ENCODE measurements at regions not wholly inside any gene's neighbourhood (a gene's known extent, or its start where the extent isn't known, plus 50 kb on each side); places are given as distances from the start of the nearest gene placed in this dataset.

DNA sequence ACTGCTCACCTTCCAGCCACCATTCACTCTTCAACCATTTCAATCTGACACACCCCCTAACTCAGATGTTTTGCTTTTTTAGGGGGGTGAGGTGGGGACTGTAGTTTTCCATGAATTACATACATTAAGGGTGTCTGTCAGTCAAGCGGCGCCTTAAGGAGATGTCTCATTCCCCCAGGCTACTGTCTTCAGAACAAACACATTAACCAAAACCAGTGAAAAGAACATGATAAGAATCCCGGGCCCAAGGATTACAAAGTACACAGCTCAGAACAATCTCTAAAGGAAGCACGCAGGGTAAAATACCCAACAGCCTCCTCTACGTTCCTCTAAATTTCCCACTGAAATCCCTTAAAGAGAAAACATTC, 62.5 kb upstream of the IRF2 start:
- TF ChIP-seq, protein P1, sequence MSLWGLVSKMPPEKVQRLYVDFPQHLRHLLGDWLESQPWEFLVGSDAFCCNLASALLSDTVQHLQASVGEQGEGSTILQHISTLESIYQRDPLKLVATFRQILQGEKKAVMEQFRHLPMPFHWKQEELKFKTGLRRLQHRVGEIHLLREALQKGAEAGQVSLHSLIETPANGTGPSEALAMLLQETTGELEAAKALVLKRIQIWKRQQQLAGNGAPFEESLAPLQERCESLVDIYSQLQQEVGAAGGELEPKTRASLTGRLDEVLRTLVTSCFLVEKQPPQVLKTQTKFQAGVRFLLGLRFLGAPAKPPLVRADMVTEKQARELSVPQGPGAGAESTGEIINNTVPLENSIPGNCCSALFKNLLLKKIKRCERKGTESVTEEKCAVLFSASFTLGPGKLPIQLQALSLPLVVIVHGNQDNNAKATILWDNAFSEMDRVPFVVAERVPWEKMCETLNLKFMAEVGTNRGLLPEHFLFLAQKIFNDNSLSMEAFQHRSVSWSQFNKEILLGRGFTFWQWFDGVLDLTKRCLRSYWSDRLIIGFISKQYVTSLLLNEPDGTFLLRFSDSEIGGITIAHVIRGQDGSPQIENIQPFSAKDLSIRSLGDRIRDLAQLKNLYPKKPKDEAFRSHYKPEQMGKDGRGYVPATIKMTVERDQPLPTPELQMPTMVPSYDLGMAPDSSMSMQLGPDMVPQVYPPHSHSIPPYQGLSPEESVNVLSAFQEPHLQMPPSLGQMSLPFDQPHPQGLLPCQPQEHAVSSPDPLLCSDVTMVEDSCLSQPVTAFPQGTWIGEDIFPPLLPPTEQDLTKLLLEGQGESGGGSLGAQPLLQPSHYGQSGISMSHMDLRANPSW (CRISPR knock-in tag; conservative IDR thresholded peaks at IDR 0.05; ENCODE audit: low read depth), result no peak
- TF ChIP-seq, protein P2, sequence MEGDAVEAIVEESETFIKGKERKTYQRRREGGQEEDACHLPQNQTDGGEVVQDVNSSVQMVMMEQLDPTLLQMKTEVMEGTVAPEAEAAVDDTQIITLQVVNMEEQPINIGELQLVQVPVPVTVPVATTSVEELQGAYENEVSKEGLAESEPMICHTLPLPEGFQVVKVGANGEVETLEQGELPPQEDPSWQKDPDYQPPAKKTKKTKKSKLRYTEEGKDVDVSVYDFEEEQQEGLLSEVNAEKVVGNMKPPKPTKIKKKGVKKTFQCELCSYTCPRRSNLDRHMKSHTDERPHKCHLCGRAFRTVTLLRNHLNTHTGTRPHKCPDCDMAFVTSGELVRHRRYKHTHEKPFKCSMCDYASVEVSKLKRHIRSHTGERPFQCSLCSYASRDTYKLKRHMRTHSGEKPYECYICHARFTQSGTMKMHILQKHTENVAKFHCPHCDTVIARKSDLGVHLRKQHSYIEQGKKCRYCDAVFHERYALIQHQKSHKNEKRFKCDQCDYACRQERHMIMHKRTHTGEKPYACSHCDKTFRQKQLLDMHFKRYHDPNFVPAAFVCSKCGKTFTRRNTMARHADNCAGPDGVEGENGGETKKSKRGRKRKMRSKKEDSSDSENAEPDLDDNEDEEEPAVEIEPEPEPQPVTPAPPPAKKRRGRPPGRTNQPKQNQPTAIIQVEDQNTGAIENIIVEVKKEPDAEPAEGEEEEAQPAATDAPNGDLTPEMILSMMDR (IDR thresholded peaks at IDR 0.05), result no peak
- TF ChIP-seq, protein P3, sequence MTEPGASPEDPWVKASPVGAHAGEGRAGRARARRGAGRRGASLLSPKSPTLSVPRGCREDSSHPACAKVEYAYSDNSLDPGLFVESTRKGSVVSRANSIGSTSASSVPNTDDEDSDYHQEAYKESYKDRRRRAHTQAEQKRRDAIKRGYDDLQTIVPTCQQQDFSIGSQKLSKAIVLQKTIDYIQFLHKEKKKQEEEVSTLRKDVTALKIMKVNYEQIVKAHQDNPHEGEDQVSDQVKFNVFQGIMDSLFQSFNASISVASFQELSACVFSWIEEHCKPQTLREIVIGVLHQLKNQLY (CRISPR knock-in tag; IDR thresholded peaks at IDR 0.05), result no peak
- TF ChIP-seq SP1 (CRISPR knock-in tag; conservative IDR thresholded peaks at IDR 0.05) (no peak), CREB1 (CRISPR knock-in tag; IDR thresholded peaks at IDR 0.05) (no peak), ZBTB21 (CRISPR knock-in tag; IDR thresholded peaks at IDR 0.05; ENCODE audit: borderline replicate concordance) (no peak), CREM (CRISPR knock-in tag; IDR thresholded peaks at IDR 0.05) (no peak), ELF4 (CRISPR knock-in tag; IDR thresholded peaks at IDR 0.05; ENCODE audit: low read depth) (no peak)
- TF ChIP-seq, protein P4, sequence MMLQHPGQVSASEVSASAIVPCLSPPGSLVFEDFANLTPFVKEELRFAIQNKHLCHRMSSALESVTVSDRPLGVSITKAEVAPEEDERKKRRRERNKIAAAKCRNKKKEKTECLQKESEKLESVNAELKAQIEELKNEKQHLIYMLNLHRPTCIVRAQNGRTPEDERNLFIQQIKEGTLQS (CRISPR knock-in tag; conservative IDR thresholded peaks at IDR 0.05), result no peak
- TF ChIP-seq, protein P5, sequence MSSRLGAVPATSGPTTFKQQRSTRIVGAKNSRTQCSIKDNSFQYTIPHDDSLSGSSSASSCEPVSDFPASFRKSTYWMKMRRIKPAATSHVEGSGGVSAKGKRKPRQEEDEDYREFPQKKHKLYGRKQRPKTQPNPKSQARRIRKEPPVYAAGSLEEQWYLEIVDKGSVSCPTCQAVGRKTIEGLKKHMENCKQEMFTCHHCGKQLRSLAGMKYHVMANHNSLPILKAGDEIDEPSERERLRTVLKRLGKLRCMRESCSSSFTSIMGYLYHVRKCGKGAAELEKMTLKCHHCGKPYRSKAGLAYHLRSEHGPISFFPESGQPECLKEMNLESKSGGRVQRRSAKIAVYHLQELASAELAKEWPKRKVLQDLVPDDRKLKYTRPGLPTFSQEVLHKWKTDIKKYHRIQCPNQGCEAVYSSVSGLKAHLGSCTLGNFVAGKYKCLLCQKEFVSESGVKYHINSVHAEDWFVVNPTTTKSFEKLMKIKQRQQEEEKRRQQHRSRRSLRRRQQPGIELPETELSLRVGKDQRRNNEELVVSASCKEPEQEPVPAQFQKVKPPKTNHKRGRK (CRISPR knock-in tag; IDR thresholded peaks at IDR 0.05; ENCODE audit: borderline replicate concordance), result no peak
- TF ChIP-seq, protein P6, sequence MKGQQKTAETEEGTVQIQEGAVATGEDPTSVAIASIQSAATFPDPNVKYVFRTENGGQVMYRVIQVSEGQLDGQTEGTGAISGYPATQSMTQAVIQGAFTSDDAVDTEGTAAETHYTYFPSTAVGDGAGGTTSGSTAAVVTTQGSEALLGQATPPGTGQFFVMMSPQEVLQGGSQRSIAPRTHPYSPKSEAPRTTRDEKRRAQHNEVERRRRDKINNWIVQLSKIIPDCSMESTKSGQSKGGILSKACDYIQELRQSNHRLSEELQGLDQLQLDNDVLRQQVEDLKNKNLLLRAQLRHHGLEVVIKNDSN (CRISPR knock-in tag; IDR thresholded peaks at IDR 0.05), result no peak
